ENCODE measurements at regions not wholly inside any gene's neighbourhood (a gene's known extent, or its start where the extent isn't known, plus 50 kb on each side); places are given as distances from the start of the nearest gene placed in this dataset.

DNA sequence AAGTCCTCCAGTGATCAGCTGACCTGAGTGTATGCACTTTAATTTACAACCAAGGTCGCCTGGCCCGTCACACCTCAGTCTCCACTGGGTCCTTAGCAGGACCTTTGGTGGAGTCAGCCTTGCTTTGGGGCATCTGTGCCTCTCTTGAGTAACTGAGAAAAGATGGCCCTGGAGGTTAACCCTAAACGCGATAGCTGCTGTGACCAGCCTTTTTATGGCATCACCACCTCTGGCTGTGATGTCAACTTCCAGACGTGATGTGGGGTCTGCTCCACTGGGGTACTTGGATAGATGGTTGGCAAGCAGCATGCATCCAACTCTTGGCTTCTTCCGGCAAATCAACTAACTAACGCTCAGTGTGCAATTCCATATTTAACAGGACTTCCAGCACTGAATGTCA, 122.8 kb upstream of the RTL1 start:
- Mint-ChIP-seq H3K36me3 (ENCODE audit: insufficient read depth) (peaks cover 19% of the 10 kb centered on the region), H3K27me3 (no peaks in the 10 kb centered on the region), H3K4me1 (ENCODE audit: low read depth) (no peaks in the 10 kb centered on the region), H3K9me3 (ENCODE audit: low read depth) (peaks cover 3% of the 10 kb centered on the region), H3K4me3 (ENCODE audit: low read depth) (no peak overlapping the region), H3K27ac (no peak overlapping the region)
- no peak for TF ChIP-seq CTCF (IDR thresholded peaks at IDR 0.05; ENCODE audit: unreplicated experiment)
- DNase-seq (ENCODE audit: low spot score, unreplicated experiment) = no peak

- peaks cover 19% of the 10 kb centered on the region for H3K36me3 Mint-ChIP-seq (ENCODE audit: insufficient read depth)
- TF ChIP-seq CTCF (IDR thresholded peaks at IDR 0.05; ENCODE audit: unreplicated experiment) = no peak
- no peaks in the 10 kb centered on the region for H3K4me1 Mint-ChIP-seq (ENCODE audit: low read depth)
- no peak for DNase-seq (ENCODE audit: low spot score, unreplicated experiment)
- H3K9me3 Mint-ChIP-seq (ENCODE audit: low read depth) = peaks cover 3% of the 10 kb centered on the region
- no peak overlapping the region for H3K27ac Mint-ChIP-seq
- no peaks in the 10 kb centered on the region for H3K27me3 Mint-ChIP-seq
- no peak overlapping the region for H3K4me3 Mint-ChIP-seq (ENCODE audit: low read depth)
These were observed 123.8 kb upstream of the RTL1 start for GRCh38 chr14:101027291-101027690.

GRCh38 chr14:101027966-101028365, 124.4 kb upstream of the RTL1 start:
- H3K4me3 Mint-ChIP-seq (ENCODE audit: low read depth) = no peak overlapping the region
- H3K27me3 Mint-ChIP-seq = no peaks in the 10 kb centered on the region
- H3K4me1 Mint-ChIP-seq (ENCODE audit: low read depth) = no peaks in the 10 kb centered on the region
- peaks cover 17% of the 10 kb centered on the region for H3K36me3 Mint-ChIP-seq (ENCODE audit: insufficient read depth)
- H3K27ac Mint-ChIP-seq = no peak overlapping the region
- DNase-seq (ENCODE audit: low spot score, unreplicated experiment) = no peak
- H3K9me3 Mint-ChIP-seq (ENCODE audit: low read depth) = peaks cover 3% of the 10 kb centered on the region
- no peak for TF ChIP-seq CTCF (IDR thresholded peaks at IDR 0.05; ENCODE audit: unreplicated experiment)

DNA sequence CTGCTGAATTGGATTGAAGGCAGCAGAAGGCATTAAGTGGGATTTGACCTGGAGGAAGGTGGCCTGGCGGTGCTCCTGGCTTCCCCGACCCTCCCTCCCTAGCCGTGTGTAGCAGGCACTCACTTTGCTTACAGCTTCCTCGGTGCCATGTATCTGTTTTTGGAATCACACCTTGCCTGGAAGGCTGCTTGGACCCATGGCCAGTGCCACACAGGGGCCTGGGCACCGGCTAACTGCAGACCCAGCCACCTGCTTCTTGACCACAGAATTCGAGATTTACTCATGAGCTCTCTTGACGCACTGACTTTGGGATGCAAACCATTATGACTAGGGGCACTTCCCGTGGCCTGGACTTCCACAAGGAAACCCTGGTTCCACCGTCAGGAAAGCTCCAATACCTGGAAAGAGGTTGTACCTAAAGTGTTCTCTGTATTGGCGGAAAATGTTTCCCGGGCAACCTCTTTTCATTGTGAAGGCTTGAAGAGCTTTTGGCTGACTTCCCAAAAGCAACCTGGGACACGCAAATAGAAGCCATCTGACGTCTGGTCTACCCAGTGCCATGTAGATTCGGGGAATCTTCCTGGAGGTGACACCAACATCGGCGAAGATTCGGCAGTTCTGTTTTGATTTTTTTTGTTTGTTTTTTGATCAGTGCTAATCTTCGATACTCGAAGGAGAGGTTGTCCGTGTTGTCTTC, 125.6 kb upstream of the RTL1 start:
- Mint-ChIP-seq H3K36me3 (ENCODE audit: insufficient read depth) (peaks cover 12% of the 10 kb centered on the region), H3K27ac (no peak overlapping the region), H3K27me3 (no peaks in the 10 kb centered on the region), H3K9me3 (ENCODE audit: low read depth) (no peaks in the 10 kb centered on the region), H3K4me1 (ENCODE audit: low read depth) (no peaks in the 10 kb centered on the region), H3K4me3 (ENCODE audit: low read depth) (no peak overlapping the region)
- TF ChIP-seq CTCF (IDR thresholded peaks at IDR 0.05; ENCODE audit: unreplicated experiment) = no peak
- no peak for DNase-seq (ENCODE audit: low spot score, unreplicated experiment)

DNA sequence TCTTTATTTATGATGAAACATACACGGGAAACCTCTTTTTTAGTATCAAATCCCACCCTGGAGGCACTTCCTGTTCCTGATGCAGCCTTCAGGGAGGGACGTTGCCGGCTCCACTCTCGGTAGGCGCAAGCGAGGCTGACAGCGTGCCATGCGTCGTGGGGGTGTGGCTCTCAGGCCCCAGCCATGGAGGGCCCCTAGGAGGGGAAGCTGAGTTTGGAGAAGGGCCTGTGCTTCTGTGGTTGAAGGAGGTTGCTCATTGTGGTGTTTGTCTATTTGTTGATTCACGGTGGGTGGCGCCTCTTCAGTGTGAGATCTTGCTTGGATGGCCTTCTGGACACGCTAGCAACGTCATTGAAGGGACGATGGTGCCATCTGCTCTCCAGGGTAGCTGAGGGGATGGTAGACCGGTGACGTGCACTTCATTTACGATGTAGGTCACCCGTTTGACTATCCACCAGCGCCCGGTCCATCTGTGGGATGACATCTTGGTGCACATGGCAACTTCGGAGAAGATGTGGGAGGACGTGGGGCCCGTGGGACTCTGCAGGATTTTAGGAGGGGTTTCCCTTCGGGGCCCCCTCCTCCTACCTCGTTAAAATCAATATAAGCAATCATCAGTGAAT, 126.3 kb upstream of the RTL1 start:
- H3K27me3 Mint-ChIP-seq = no peaks in the 10 kb centered on the region

More for the DNA sequence above, 126.3 kb upstream of the RTL1 start:
- Mint-ChIP-seq H3K27ac (no peak overlapping the region), H3K4me3 (ENCODE audit: low read depth) (no peak overlapping the region), H3K36me3 (ENCODE audit: insufficient read depth) (peaks cover 8% of the 10 kb centered on the region), H3K9me3 (ENCODE audit: low read depth) (no peaks in the 10 kb centered on the region), H3K4me1 (ENCODE audit: low read depth) (no peaks in the 10 kb centered on the region)
- no peak for DNase-seq (ENCODE audit: low spot score, unreplicated experiment)
- TF ChIP-seq CTCF (IDR thresholded peaks at IDR 0.05; ENCODE audit: unreplicated experiment) = no peak

All from progenitor cell of endocrine pancreas (in vitro differentiated cells).